WTC11 (cell line): ENCODE measurements at regions not wholly inside any gene's neighbourhood (a gene's known extent, or its start where the extent isn't known, plus 50 kb on each side); places are given as distances from the start of the nearest gene placed in this dataset.
A peak's percentile ranks its signal among the peaks of the same experiment; 100 is the strongest.

ENCODE experiments used
- ATAC-seq: fragments of 200-7000 bp; cut with Tn5 transposase; 2 replicates; pipeline ENCODE4 v1.10.0; 2021; ENCODE audit warnings: mild to moderate bottlenecking, moderate library complexity
- CTCF ChIA-PET: fragments of 300-600 bp; sonication (Branson Sonifier 250); formaldehyde crosslinking; loops from one replicate; lab custom pipeline; 2021; ENCODE audit warnings: antibody characterized with exemption; lab: Charles Lee
- POLR2A ChIA-PET: fragments of 350-600 bp; sonication (Branson Sonifier 250); formaldehyde crosslinking; loops from one replicate; lab custom pipeline; 2021; ENCODE audit warnings: antibody characterized with exemption; lab: Charles Lee
- DNase-seq: peaks from one replicate; pipeline ENCODE4 v3.0.0; 2021; ENCODE audit warnings: low spot score
- H3K27ac Mint-ChIP-seq: 2 replicates; pipeline ENCODE4 v1.8.0; 2021; ENCODE audit warnings: mixed read lengths
- H3K27me3 Mint-ChIP-seq: 2 replicates; pipeline ENCODE4 v1.8.0; 2021; ENCODE audit warnings: low read depth, mild to moderate bottlenecking, moderate library complexity, mixed read lengths
- H3K36me3 Mint-ChIP-seq: 2 replicates; pipeline ENCODE4 v1.8.0; 2021; ENCODE audit warnings: mixed read lengths
- H3K4me1 Mint-ChIP-seq: 2 replicates; pipeline ENCODE4 v1.8.0; 2022; ENCODE audit warnings: mixed read lengths
- H3K4me3 Mint-ChIP-seq: 2 replicates; pipeline ENCODE4 v1.8.0; 2021; ENCODE audit warnings: mild to moderate bottlenecking, moderate library complexity, mixed read lengths
- H3K9me3 Mint-ChIP-seq: 2 replicates; pipeline ENCODE4 v1.8.0; 2021; ENCODE audit warnings: mixed read lengths
- HMGA2 ChIP-seq: fragments of 250-450 bp; sonication (Bioruptor Pico); IDR thresholded peaks from 2 replicates; pipeline ENCODE4 v1.4.0; 2021; ENCODE audit warnings: mild to moderate bottlenecking, moderate library complexity
- KAT7 ChIP-seq: sonication (generic); formaldehyde crosslinking; IDR thresholded peaks from 2 replicates; pipeline ENCODE4 v1.8.1; 2023; ENCODE audit warnings: missing genetic modification reagents, mild to moderate bottlenecking, borderline replicate concordance
- MXD4 ChIP-seq: fragments of 250-450 bp; sonication (Bioruptor Pico); IDR thresholded peaks from 2 replicates; pipeline ENCODE4 v1.8.0; 2021; ENCODE audit warnings: mild to moderate bottlenecking, moderate library complexity, borderline replicate concordance
- RORB ChIP-seq: fragments of 250-450 bp; sonication (Bioruptor Pico); IDR thresholded peaks from 2 replicates; pipeline ENCODE4 v1.9.0; 2021; ENCODE audit warnings: mild to moderate bottlenecking
- SOX15 ChIP-seq: fragments of 250-450 bp; sonication (Bioruptor Pico); IDR thresholded peaks from 2 replicates; pipeline ENCODE4 v1.9.0; 2021; ENCODE audit warnings: mild to moderate bottlenecking
- SP1 ChIP-seq: sonication (generic); formaldehyde crosslinking; conservative IDR thresholded peaks from 2 replicates; pipeline ENCODE4 v1.8.1; 2022; ENCODE audit warnings: missing genetic modification reagents
- TCF7 ChIP-seq: sonication (generic); formaldehyde crosslinking; IDR thresholded peaks from 2 replicates; pipeline ENCODE4 v1.8.0; 2022; ENCODE audit warnings: mild to moderate bottlenecking, low read depth, missing genetic modification reagents, moderate library complexity
- ZNF121 ChIP-seq: sonication (generic); formaldehyde crosslinking; IDR thresholded peaks from 2 replicates; pipeline ENCODE4 v1.8.0; 2023; ENCODE audit warnings: missing genetic modification reagents
- ZNF219 ChIP-seq: sonication (generic); formaldehyde crosslinking; IDR thresholded peaks from 2 replicates; pipeline ENCODE4 v1.8.0; 2023; ENCODE audit warnings: missing genetic modification reagents, mild to moderate bottlenecking, borderline replicate concordance
- ZNF396 ChIP-seq: fragments of 250-450 bp; sonication (Bioruptor Pico); IDR thresholded peaks from 2 replicates; pipeline ENCODE4 v1.8.0; 2021; ENCODE audit warnings: mild to moderate bottlenecking, moderate library complexity, borderline replicate concordance
- ZNF416 ChIP-seq: fragments of 250-450 bp; sonication (Bioruptor Pico); IDR thresholded peaks from 2 replicates; pipeline ENCODE4 v1.9.0; 2021; ENCODE audit warnings: mild to moderate bottlenecking, inconsistent platforms
- ZNF423 ChIP-seq: fragments of 250-450 bp; sonication (Bioruptor Pico); IDR thresholded peaks from 2 replicates; pipeline ENCODE4 v2.1.2; 2022; ENCODE audit warnings: mild to moderate bottlenecking, moderate library complexity
- ZNF671 ChIP-seq: fragments of 250-450 bp; sonication (Bioruptor Pico); IDR thresholded peaks from 2 replicates; pipeline ENCODE4 v1.8.0; 2021; ENCODE audit warnings: mild to moderate bottlenecking
- TF ChIP-seq, protein P1 (sequence below): fragments of 250-450 bp; sonication (Bioruptor Pico); IDR thresholded peaks from 2 replicates; pipeline ENCODE4 v1.8.0; 2021; ENCODE audit warnings: mild to moderate bottlenecking
- TF ChIP-seq, protein P2 (sequence below): sonication (generic); formaldehyde crosslinking; IDR thresholded peaks from 2 replicates; pipeline ENCODE4 v1.8.1; 2023; ENCODE audit warnings: mild to moderate bottlenecking, moderate library complexity, missing genetic modification reagents
- TF ChIP-seq, protein P3 (sequence below): sonication (generic); formaldehyde crosslinking; IDR thresholded peaks from 2 replicates; pipeline ENCODE4 v1.8.1; 2023; ENCODE audit warnings: mild to moderate bottlenecking, missing genetic modification reagents, borderline replicate concordance
- TF ChIP-seq, protein P4 (sequence below): sonication (generic); formaldehyde crosslinking; conservative IDR thresholded peaks from 2 replicates; pipeline ENCODE4 v1.8.1; 2023; ENCODE audit warnings: mild to moderate bottlenecking, low read depth, missing genetic modification reagents, moderate library complexity
- TF ChIP-seq, protein P5 (sequence below): sonication (generic); formaldehyde crosslinking; IDR thresholded peaks from 2 replicates; pipeline ENCODE4 v1.8.1; 2023; ENCODE audit warnings: mild to moderate bottlenecking, missing genetic modification reagents, moderate library complexity
- TF ChIP-seq, protein P6 (sequence below): fragments of 250-450 bp; sonication (Bioruptor Pico); IDR thresholded peaks from 2 replicates; pipeline ENCODE4 v1.9.0; 2021; ENCODE audit warnings: mild to moderate bottlenecking, borderline replicate concordance

DNA sequence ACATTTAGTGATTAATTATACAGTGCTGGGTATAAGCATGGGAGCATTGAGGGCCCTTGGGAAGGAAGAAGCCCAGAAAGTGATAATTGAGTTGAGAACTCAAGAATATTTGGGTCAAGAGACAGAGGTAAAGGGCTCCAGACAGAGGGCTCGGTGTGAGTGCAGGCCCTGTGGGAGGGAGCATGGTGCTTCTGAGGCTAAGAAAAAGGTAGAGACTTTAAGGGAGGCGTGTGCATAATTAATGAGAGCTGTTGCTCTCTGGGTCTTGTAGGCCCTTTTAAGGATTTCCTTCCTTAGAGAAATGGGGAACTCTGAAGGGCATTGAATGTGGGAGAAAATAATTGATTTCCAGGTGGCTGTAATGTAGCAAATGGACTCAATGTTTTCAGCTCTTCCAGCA lies 735.0 kb upstream of the POU3F3 start:
- H3K27ac Mint-ChIP-seq, result no peak overlapping the region
- no peak for TF ChIP-seq ZNF423
- TF ChIP-seq RORB (CRISPR knock-in tag), result no peak
- no peak for TF ChIP-seq SP1 (CRISPR knock-in tag)
- TF ChIP-seq TCF7 (CRISPR knock-in tag), result no peak
- no peak for TF ChIP-seq SOX15 (CRISPR knock-in tag)
- TF ChIP-seq KAT7 (CRISPR knock-in tag), result no peak
- no peak for TF ChIP-seq ZNF396 (CRISPR knock-in tag)
- no peak for TF ChIP-seq ZNF121
- TF ChIP-seq MXD4 (CRISPR knock-in tag), result no peak
- no peak for TF ChIP-seq ZNF219 (CRISPR knock-in tag)
- no peak for TF ChIP-seq ZNF416 (CRISPR knock-in tag)
- TF ChIP-seq, protein P1, sequence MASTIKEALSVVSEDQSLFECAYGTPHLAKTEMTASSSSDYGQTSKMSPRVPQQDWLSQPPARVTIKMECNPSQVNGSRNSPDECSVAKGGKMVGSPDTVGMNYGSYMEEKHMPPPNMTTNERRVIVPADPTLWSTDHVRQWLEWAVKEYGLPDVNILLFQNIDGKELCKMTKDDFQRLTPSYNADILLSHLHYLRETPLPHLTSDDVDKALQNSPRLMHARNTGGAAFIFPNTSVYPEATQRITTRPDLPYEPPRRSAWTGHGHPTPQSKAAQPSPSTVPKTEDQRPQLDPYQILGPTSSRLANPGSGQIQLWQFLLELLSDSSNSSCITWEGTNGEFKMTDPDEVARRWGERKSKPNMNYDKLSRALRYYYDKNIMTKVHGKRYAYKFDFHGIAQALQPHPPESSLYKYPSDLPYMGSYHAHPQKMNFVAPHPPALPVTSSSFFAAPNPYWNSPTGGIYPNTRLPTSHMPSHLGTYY (CRISPR knock-in tag), result no peak
- TF ChIP-seq, protein P2, sequence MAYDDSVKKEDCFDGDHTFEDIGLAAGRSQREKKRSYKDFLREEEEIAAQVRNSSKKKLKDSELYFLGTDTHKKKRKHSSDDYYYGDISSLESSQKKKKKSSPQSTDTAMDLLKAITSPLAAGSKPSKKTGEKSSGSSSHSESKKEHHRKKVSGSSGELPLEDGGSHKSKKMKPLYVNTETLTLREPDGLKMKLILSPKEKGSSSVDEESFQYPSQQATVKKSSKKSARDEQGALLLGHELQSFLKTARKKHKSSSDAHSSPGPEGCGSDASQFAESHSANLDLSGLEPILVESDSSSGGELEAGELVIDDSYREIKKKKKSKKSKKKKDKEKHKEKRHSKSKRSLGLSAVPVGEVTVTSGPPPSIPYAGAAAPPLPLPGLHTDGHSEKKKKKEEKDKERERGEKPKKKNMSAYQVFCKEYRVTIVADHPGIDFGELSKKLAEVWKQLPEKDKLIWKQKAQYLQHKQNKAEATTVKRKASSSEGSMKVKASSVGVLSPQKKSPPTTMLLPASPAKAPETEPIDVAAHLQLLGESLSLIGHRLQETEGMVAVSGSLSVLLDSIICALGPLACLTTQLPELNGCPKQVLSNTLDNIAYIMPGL (CRISPR knock-in tag), result no peak
- no peak for TF ChIP-seq HMGA2
- TF ChIP-seq, all 79 proteins: peak for 0
- Mint-ChIP-seq H3K4me3 (no peak overlapping the region), H3K9me3 (no peaks in the 10 kb centered on the region), H3K27me3 (no peaks in the 10 kb centered on the region), H3K4me1 (peaks cover 20% of the 10 kb centered on the region), H3K36me3 (no peaks in the 10 kb centered on the region)
- ATAC-seq (peak; percentile 88), DNase-seq (no peak)
- CTCF ChIA-PET, result no interaction called here
- POLR2A ChIA-PET, result no interaction called here

DNA sequence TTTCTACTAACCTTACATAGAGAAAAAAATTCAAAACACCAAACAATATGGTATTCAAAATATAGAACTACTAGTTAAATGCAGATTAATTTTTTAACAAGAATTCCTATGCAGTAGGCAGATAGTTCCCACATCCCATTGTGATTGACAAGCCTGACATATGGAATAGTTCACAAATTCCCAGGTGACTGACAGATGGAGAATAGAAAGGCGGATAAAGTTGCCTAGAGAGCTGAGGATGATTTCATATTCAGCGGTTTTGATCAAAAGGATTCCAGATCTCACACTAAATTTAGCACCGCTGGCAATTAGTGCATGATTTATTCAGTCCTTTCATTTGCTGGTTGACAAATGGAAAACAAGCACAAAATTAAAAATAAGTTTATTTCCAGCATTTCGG lies 733.7 kb upstream of the POU3F3 start:
- H3K4me3 Mint-ChIP-seq, result no peak overlapping the region
- no peaks in the 10 kb centered on the region for H3K36me3 Mint-ChIP-seq
- CTCF ChIA-PET, result no interaction called here
- DNase-seq (no peak), ATAC-seq (no peak)
- POLR2A ChIA-PET, result no interaction called here
- H3K27me3 Mint-ChIP-seq, result no peaks in the 10 kb centered on the region
- TF ChIP-seq, protein P3, sequence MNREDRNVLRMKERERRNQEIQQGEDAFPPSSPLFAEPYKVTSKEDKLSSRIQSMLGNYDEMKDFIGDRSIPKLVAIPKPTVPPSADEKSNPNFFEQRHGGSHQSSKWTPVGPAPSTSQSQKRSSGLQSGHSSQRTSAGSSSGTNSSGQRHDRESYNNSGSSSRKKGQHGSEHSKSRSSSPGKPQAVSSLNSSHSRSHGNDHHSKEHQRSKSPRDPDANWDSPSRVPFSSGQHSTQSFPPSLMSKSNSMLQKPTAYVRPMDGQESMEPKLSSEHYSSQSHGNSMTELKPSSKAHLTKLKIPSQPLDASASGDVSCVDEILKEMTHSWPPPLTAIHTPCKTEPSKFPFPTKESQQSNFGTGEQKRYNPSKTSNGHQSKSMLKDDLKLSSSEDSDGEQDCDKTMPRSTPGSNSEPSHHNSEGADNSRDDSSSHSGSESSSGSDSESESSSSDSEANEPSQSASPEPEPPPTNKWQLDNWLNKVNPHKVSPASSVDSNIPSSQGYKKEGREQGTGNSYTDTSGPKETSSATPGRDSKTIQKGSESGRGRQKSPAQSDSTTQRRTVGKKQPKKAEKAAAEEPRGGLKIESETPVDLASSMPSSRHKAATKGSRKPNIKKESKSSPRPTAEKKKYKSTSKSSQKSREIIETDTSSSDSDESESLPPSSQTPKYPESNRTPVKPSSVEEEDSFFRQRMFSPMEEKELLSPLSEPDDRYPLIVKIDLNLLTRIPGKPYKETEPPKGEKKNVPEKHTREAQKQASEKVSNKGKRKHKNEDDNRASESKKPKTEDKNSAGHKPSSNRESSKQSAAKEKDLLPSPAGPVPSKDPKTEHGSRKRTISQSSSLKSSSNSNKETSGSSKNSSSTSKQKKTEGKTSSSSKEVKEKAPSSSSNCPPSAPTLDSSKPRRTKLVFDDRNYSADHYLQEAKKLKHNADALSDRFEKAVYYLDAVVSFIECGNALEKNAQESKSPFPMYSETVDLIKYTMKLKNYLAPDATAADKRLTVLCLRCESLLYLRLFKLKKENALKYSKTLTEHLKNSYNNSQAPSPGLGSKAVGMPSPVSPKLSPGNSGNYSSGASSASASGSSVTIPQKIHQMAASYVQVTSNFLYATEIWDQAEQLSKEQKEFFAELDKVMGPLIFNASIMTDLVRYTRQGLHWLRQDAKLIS (CRISPR knock-in tag), result no peak
- H3K9me3 Mint-ChIP-seq, result no peaks in the 10 kb centered on the region
- peaks cover 25% of the 10 kb centered on the region for H3K4me1 Mint-ChIP-seq
- H3K27ac Mint-ChIP-seq, result no peak overlapping the region

DNA sequence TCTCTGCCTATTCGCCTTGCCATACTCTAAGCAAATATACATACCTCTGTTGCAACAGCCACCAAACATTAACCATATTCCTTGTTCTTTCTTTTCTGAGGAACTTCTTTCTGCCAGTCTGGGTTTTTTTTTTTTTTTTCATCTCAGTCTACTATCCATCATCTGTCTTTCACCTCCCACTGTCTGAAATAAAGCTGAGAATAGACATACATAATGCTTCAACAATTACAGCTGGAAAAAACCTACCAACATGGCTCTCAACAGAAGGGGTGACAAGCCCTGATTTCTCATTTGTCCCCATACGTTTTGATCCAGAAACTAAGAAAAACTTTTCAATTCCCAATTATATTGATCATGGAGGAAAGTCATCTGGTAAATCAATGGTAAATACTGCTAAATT lies 728.8 kb upstream of the POU3F3 start:
- H3K4me3 Mint-ChIP-seq, result no peak overlapping the region
- no peak for DNase-seq
- TF ChIP-seq, protein P4, sequence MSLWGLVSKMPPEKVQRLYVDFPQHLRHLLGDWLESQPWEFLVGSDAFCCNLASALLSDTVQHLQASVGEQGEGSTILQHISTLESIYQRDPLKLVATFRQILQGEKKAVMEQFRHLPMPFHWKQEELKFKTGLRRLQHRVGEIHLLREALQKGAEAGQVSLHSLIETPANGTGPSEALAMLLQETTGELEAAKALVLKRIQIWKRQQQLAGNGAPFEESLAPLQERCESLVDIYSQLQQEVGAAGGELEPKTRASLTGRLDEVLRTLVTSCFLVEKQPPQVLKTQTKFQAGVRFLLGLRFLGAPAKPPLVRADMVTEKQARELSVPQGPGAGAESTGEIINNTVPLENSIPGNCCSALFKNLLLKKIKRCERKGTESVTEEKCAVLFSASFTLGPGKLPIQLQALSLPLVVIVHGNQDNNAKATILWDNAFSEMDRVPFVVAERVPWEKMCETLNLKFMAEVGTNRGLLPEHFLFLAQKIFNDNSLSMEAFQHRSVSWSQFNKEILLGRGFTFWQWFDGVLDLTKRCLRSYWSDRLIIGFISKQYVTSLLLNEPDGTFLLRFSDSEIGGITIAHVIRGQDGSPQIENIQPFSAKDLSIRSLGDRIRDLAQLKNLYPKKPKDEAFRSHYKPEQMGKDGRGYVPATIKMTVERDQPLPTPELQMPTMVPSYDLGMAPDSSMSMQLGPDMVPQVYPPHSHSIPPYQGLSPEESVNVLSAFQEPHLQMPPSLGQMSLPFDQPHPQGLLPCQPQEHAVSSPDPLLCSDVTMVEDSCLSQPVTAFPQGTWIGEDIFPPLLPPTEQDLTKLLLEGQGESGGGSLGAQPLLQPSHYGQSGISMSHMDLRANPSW (CRISPR knock-in tag), result no peak
- TF ChIP-seq, protein P5, sequence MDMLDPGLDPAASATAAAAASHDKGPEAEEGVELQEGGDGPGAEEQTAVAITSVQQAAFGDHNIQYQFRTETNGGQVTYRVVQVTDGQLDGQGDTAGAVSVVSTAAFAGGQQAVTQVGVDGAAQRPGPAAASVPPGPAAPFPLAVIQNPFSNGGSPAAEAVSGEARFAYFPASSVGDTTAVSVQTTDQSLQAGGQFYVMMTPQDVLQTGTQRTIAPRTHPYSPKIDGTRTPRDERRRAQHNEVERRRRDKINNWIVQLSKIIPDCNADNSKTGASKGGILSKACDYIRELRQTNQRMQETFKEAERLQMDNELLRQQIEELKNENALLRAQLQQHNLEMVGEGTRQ, result no peak
- TF ChIP-seq ZNF671, result no peak
- TF ChIP-seq, protein P6, sequence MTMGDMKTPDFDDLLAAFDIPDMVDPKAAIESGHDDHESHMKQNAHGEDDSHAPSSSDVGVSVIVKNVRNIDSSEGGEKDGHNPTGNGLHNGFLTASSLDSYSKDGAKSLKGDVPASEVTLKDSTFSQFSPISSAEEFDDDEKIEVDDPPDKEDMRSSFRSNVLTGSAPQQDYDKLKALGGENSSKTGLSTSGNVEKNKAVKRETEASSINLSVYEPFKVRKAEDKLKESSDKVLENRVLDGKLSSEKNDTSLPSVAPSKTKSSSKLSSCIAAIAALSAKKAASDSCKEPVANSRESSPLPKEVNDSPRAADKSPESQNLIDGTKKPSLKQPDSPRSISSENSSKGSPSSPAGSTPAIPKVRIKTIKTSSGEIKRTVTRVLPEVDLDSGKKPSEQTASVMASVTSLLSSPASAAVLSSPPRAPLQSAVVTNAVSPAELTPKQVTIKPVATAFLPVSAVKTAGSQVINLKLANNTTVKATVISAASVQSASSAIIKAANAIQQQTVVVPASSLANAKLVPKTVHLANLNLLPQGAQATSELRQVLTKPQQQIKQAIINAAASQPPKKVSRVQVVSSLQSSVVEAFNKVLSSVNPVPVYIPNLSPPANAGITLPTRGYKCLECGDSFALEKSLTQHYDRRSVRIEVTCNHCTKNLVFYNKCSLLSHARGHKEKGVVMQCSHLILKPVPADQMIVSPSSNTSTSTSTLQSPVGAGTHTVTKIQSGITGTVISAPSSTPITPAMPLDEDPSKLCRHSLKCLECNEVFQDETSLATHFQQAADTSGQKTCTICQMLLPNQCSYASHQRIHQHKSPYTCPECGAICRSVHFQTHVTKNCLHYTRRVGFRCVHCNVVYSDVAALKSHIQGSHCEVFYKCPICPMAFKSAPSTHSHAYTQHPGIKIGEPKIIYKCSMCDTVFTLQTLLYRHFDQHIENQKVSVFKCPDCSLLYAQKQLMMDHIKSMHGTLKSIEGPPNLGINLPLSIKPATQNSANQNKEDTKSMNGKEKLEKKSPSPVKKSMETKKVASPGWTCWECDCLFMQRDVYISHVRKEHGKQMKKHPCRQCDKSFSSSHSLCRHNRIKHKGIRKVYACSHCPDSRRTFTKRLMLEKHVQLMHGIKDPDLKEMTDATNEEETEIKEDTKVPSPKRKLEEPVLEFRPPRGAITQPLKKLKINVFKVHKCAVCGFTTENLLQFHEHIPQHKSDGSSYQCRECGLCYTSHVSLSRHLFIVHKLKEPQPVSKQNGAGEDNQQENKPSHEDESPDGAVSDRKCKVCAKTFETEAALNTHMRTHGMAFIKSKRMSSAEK (CRISPR knock-in tag), result no peak

More for the DNA sequence above, 728.8 kb upstream of the POU3F3 start:
- no peak for ATAC-seq
- H3K9me3 Mint-ChIP-seq, result no peaks in the 10 kb centered on the region
- ChIA-PET CTCF (no interaction called here), POLR2A (no interaction called here)
- H3K4me1 Mint-ChIP-seq, result peaks cover 40% of the 10 kb centered on the region
- H3K27me3 Mint-ChIP-seq, result no peaks in the 10 kb centered on the region
- H3K36me3 Mint-ChIP-seq, result no peaks in the 10 kb centered on the region
- H3K27ac Mint-ChIP-seq, result no peak overlapping the region
